H9 (cell line): ENCODE measurements at regions not wholly inside any gene's neighbourhood (a gene's known extent, or its start where the extent isn't known, plus 50 kb on each side); places are given as distances from the start of the nearest gene placed in this dataset.

Experiments
- DNase-seq: peaks from one replicate; pipeline ENCODE4 v3.0.0-alpha.2; 2017
- H2AFZ ChIP-seq: one replicate; pipeline ENCODE4 v1.6.1; 2013; ENCODE audit warnings: mild to moderate bottlenecking, low read length, control low read depth, moderate library complexity
- H2AK5ac ChIP-seq: 2 replicates; pipeline ENCODE4 v1.6.1; 2013; ENCODE audit warnings: low read length, control low read depth, mixed read lengths; ENCODE audit not compliant: insufficient read length
- H2BK120ac ChIP-seq: one replicate; pipeline ENCODE4 v1.6.1; 2013; ENCODE audit warnings: low read depth, mild to moderate bottlenecking, low read length, control low read depth, inconsistent platforms; ENCODE audit not compliant: poor library complexity, severe bottlenecking
- H2BK12ac ChIP-seq: 2 replicates; pipeline ENCODE4 v1.6.1; 2013; ENCODE audit warnings: low read length, control low read depth, mixed read lengths, low read depth; ENCODE audit not compliant: insufficient read length
- H2BK15ac ChIP-seq: 2 replicates; pipeline ENCODE4 v1.6.1; 2013; ENCODE audit warnings: low read depth, low read length, control low read depth
- H2BK20ac ChIP-seq: one replicate; pipeline ENCODE4 v1.6.1; 2013; ENCODE audit warnings: low read depth, mild to moderate bottlenecking, low read length, control low read depth, inconsistent platforms; ENCODE audit not compliant: poor library complexity, severe bottlenecking
- H2BK5ac ChIP-seq: 2 replicates; pipeline ENCODE4 v1.6.1; 2013; ENCODE audit warnings: low read length, control low read depth, mixed read lengths; ENCODE audit not compliant: insufficient read length
- H3K14ac ChIP-seq: 2 replicates; pipeline ENCODE4 v1.6.1; 2013; ENCODE audit warnings: low read length, control low read depth; ENCODE audit not compliant: insufficient read depth
- H3K18ac ChIP-seq: 2 replicates; pipeline ENCODE4 v1.6.1; 2013; ENCODE audit warnings: low read depth, mild to moderate bottlenecking, mixed read lengths, low read length, control low read depth; ENCODE audit not compliant: insufficient read length
- H3K23ac ChIP-seq: 2 replicates; pipeline ENCODE4 v1.6.1; 2013; ENCODE audit warnings: low read length, control low read depth, mixed read lengths, low read depth; ENCODE audit not compliant: insufficient read length
- H3K23me2 ChIP-seq: 2 replicates; pipeline ENCODE4 v1.6.1; 2013; ENCODE audit warnings: low read depth, mild to moderate bottlenecking, mixed read lengths, low read length, control low read depth; ENCODE audit not compliant: insufficient read length, poor library complexity, severe bottlenecking
- H3K27ac ChIP-seq: 2 replicates; pipeline ENCODE4 v1.5.1; 2013; ENCODE audit warnings: low read length, control low read depth, mixed read lengths, low read depth; ENCODE audit not compliant: insufficient read length
- H3K27me3 ChIP-seq: 2 replicates; pipeline ENCODE4 v1.6.1; 2013; ENCODE audit warnings: low read length, control low read depth, inconsistent platforms; ENCODE audit not compliant: insufficient read depth
- H3K4ac ChIP-seq: 2 replicates; pipeline ENCODE4 v1.6.1; 2013; ENCODE audit warnings: low read depth, mild to moderate bottlenecking, control low read depth, inconsistent platforms, low read length, moderate library complexity
- H3K4me1 ChIP-seq: 2 replicates; pipeline ENCODE4 v1.6.1; 2013; ENCODE audit warnings: low read length, control low read depth, inconsistent platforms; ENCODE audit not compliant: insufficient read depth
- H3K4me2 ChIP-seq: 2 replicates; pipeline ENCODE4 v1.6.1; 2013; ENCODE audit warnings: low read length, control low read depth, mixed read lengths; ENCODE audit not compliant: insufficient read length, insufficient read depth
- H3K56ac ChIP-seq: 2 replicates; pipeline ENCODE4 v1.6.1; 2013; ENCODE audit warnings: low read depth, mild to moderate bottlenecking, mixed read lengths, low read length, control low read depth; ENCODE audit not compliant: insufficient read length
- H3K79me1 ChIP-seq: 2 replicates; pipeline ENCODE4 v1.6.1; 2013; ENCODE audit warnings: low read depth, mild to moderate bottlenecking, moderate library complexity, low read length, control low read depth, inconsistent platforms; ENCODE audit not compliant: insufficient read depth, poor library complexity, severe bottlenecking
- H3K79me2 ChIP-seq: 2 replicates; pipeline ENCODE4 v1.6.1; 2013; ENCODE audit warnings: low read length, control low read depth, inconsistent platforms; ENCODE audit not compliant: insufficient read depth
- H3K9ac ChIP-seq: 2 replicates; pipeline ENCODE4 v1.6.1; 2013; ENCODE audit warnings: low read length, control low read depth, mixed read lengths; ENCODE audit not compliant: insufficient read length; ENCODE audit errors: extremely low read depth
- H3K9me3 ChIP-seq: one replicate; pipeline ENCODE4 v1.6.1; 2013; ENCODE audit warnings: low read depth, low read length, inconsistent platforms; ENCODE audit not compliant: control insufficient read depth
- H3T11ph ChIP-seq: one replicate; pipeline ENCODE4 v1.6.1; 2013; ENCODE audit warnings: mild to moderate bottlenecking, low read length, control low read depth, inconsistent platforms
- H4K20me1 ChIP-seq: one replicate; pipeline ENCODE4 v1.6.1; 2013; ENCODE audit not compliant: control insufficient read depth, insufficient read length, insufficient read depth
- H4K5ac ChIP-seq: 2 replicates; pipeline ENCODE4 v1.6.1; 2013; ENCODE audit warnings: low read depth, mild to moderate bottlenecking, mixed read lengths, low read length, control low read depth; ENCODE audit not compliant: insufficient read length
- H4K8ac ChIP-seq: replicated peaks from 2 replicates; pipeline ENCODE4 v1.6.1; 2013; ENCODE audit warnings: low read length, control low read depth, mixed read lengths, low read depth; ENCODE audit not compliant: insufficient read length
- H4K91ac ChIP-seq: 2 replicates; pipeline ENCODE4 v1.6.1; 2013; ENCODE audit warnings: low read depth, mild to moderate bottlenecking, moderate library complexity, mixed read lengths, low read length, control low read depth; ENCODE audit not compliant: insufficient read length
- H3K27ac Mint-ChIP-seq, 3 experiments: 2 replicates in 2 of 3; 3 replicates in 1 of 3; pipeline ENCODE4 v1.8.0; 2020 to 2021; ENCODE audit warnings: mixed read lengths in 3 of 3, mild to moderate bottlenecking in 1 of 3, moderate library complexity in 1 of 3
- H3K27me3 Mint-ChIP-seq: 2 replicates; pipeline ENCODE4 v1.8.0; 2021; ENCODE audit warnings: low read depth, mild to moderate bottlenecking, moderate library complexity, mixed read lengths
- H3K36me3 Mint-ChIP-seq, 3 experiments: 2 replicates in 2 of 3; 3 replicates in 1 of 3; pipeline ENCODE4 v1.8.0; 2020 to 2021; ENCODE audit warnings: low read depth in 3 of 3, mixed read lengths in 3 of 3; ENCODE audit not compliant: insufficient read depth in 1 of 3
- H3K4me1 Mint-ChIP-seq, 2 experiments: 2 replicates each; pipeline ENCODE4 v1.8.0; 2020; ENCODE audit warnings: mixed read lengths in 2 of 2
- H3K4me3 Mint-ChIP-seq, 2 experiments: 2 replicates in 1 of 2; 3 replicates in 1 of 2; pipeline ENCODE4 v1.8.0; 2020 to 2021; ENCODE audit warnings: mild to moderate bottlenecking in 2 of 2, mixed read lengths in 2 of 2, moderate library complexity in 1 of 2
- H3K9me3 Mint-ChIP-seq, 2 experiments: 2 replicates in 1 of 2; 3 replicates in 1 of 2; pipeline ENCODE4 v1.8.0; 2020; ENCODE audit warnings: mild to moderate bottlenecking in 2 of 2, mixed read lengths in 2 of 2, moderate library complexity in 1 of 2
- CTCF ChIP-seq: fragments of 200-600 bp; sonication (generic); conservative IDR thresholded peaks from 3 replicates; pipeline ENCODE4 v1.8.0; 2021; ENCODE audit warnings: antibody characterized with exemption, mild to moderate bottlenecking
- WGBS: extraction: QIAGEN DNeasy Blood & Tissue Kit; methylation state at CpG from one replicate; pipeline ENCODE4 v1.1.7; 2013; ENCODE audit warnings: missing lambda C conversion rate, low lambda C conversion rate, mixed read lengths; ENCODE audit not compliant: insufficient read length; ENCODE audit errors: extremely low coverage; 5-methylcytosine and 5-hydroxymethylcytosine counted together

GRCh38 chr4:4637710-4638109, 95.9 kb upstream of the STX18 start:
- no peak for DNase-seq
- no peak overlapping the region for H3K4me3 Mint-ChIP-seq
- no peak overlapping the region for H2BK12ac ChIP-seq

More at GRCh38 chr4:4637710-4638109, 95.9 kb upstream of the STX18 start:
- no CpG with 5 or more reads among the region's 5 CpGs for WGBS
- no peak overlapping the region for H3K4ac ChIP-seq
- no peak overlapping the region for H2BK15ac ChIP-seq
- H3K79me2 ChIP-seq = no peaks in the 10 kb centered on the region
- no peak overlapping the region for H4K91ac ChIP-seq
- H3K27ac ChIP-seq = no peak overlapping the region
- no peaks in the 10 kb centered on the region for H3K9me3 ChIP-seq
- H3K56ac ChIP-seq = no peak overlapping the region
- no peaks in the 10 kb centered on the region for H3K27me3 ChIP-seq
- no peak overlapping the region for H3K27ac Mint-ChIP-seq
- no peak for TF ChIP-seq CTCF
- H3K4me1 Mint-ChIP-seq = peaks cover 34 to 36% of the 10 kb centered on the region in 2 experiments
- H3K4me2 ChIP-seq = no peak overlapping the region
- peaks cover 0 to 4% of the 10 kb centered on the region in 2 experiments; a peak in 4 of 5 replicates for H3K9me3 Mint-ChIP-seq
- H3K23me2 ChIP-seq = no peaks in the 10 kb centered on the region
- no peak overlapping the region for H4K8ac ChIP-seq
- no peak overlapping the region for H3K18ac ChIP-seq
- no peak overlapping the region for H3K14ac ChIP-seq
- H2BK5ac ChIP-seq = no peak overlapping the region
- no peak overlapping the region for H4K5ac ChIP-seq
- peaks cover 9% of the 10 kb centered on the region; the same call in 1 of the 2 replicates for H3K4me1 ChIP-seq
- no peak overlapping the region for H3K23ac ChIP-seq
- no peak overlapping the region for H2BK120ac ChIP-seq
- H3K27me3 Mint-ChIP-seq = peaks cover 19% of the 10 kb centered on the region
- no peak overlapping the region for H3T11ph ChIP-seq
- no peaks in the 10 kb centered on the region for H3K79me1 ChIP-seq
- H2AFZ ChIP-seq = no peak overlapping the region
- no peak overlapping the region for H2BK20ac ChIP-seq
- peaks cover 7 to 13% (median 8%) of the 10 kb centered on the region in 3 experiments for H3K36me3 Mint-ChIP-seq
- H3K9ac ChIP-seq = no peak overlapping the region
- H2AK5ac ChIP-seq = no peak overlapping the region
- H4K20me1 ChIP-seq = no peaks in the 10 kb centered on the region
